ENCODE measurements at regions not wholly inside any gene's neighbourhood (a gene's known extent, or its start where the extent isn't known, plus 50 kb on each side); places are given as distances from the start of the nearest gene placed in this dataset.

- no peak overlapping the region for H3K4me3 Mint-ChIP-seq
- H3K27me3 Mint-ChIP-seq, result no peaks in the 10 kb centered on the region
- peaks cover 3% of the 10 kb centered on the region for H3K9me3 Mint-ChIP-seq
- H3K27ac Mint-ChIP-seq, result no peak overlapping the region
- DNase-seq, result no peak
- no peaks in the 10 kb centered on the region for H3K36me3 Mint-ChIP-seq
- H3K4me1 Mint-ChIP-seq, result no peaks in the 10 kb centered on the region
Measured at GRCh38 chr2:51994123-51994763, 962.3 kb upstream of the NRXN1 start.

GRCh38 chr2:51990684-51991083 is 958.8 kb upstream of the NRXN1 start:
- H3K27ac Mint-ChIP-seq, result no peak overlapping the region
- no peak overlapping the region for H3K4me3 Mint-ChIP-seq
- no peak for DNase-seq
- H3K27me3 Mint-ChIP-seq, result no peaks in the 10 kb centered on the region
- H3K36me3 Mint-ChIP-seq, result no peaks in the 10 kb centered on the region
- no peaks in the 10 kb centered on the region for H3K4me1 Mint-ChIP-seq
- H3K9me3 Mint-ChIP-seq, result no peaks in the 10 kb centered on the region

DNA sequence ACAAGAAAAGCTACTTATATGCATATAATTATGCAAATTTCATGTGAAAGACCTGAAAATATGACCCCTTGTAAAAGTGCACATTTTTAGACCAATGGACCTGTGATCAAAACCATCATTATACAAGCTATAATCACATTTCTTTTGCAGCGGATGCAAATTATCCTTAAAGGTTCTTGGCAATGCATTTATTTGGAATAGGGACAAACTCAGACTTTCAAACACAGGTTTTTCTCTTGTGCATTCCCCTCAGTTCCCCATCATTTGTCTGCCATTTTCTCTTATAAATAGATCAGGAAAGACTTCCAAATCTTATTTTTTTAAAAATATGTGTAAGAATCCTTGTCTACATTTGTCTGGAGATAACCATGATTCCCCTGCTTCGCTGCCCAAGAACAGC is 954.2 kb upstream of the NRXN1 start:
- H3K27me3 Mint-ChIP-seq, result no peaks in the 10 kb centered on the region
- DNase-seq, result no peak
- no peak overlapping the region for H3K27ac Mint-ChIP-seq
- no peaks in the 10 kb centered on the region for H3K9me3 Mint-ChIP-seq
- no peaks in the 10 kb centered on the region for H3K4me1 Mint-ChIP-seq
- H3K4me3 Mint-ChIP-seq, result no peak overlapping the region
- H3K36me3 Mint-ChIP-seq, result no peaks in the 10 kb centered on the region

DNA sequence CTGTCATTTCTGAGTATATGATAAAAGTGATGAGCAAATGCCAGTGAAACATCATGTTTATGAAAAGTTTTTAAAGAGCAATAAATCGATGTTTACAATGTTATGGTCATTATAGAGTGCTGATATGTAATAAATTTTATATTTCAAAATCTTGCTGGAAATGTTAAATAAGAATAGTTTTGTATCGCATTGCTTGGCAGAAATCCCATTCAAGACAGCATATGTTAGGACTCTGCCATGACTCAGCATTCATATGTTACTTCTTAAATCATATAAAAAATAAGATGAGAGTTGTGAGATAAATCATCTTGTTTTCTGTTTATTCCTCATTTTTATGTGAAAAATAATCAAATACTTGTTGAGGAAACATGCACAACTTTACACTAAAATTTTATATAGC is 949.9 kb upstream of the NRXN1 start:
- peaks cover 1% of the 10 kb centered on the region for H3K9me3 Mint-ChIP-seq
- no peak overlapping the region for H3K27ac Mint-ChIP-seq
- no peaks in the 10 kb centered on the region for H3K27me3 Mint-ChIP-seq
- no peaks in the 10 kb centered on the region for H3K4me1 Mint-ChIP-seq
- H3K36me3 Mint-ChIP-seq, result no peaks in the 10 kb centered on the region
- DNase-seq, result no peak
- no peak overlapping the region for H3K4me3 Mint-ChIP-seq

GRCh38 chr2:51976623-51977022 is 944.7 kb upstream of the NRXN1 start:
- no peak overlapping the region for H3K4me3 Mint-ChIP-seq
- peaks cover 3% of the 10 kb centered on the region for H3K9me3 Mint-ChIP-seq
- no peak for DNase-seq
- no peaks in the 10 kb centered on the region for H3K27me3 Mint-ChIP-seq
- H3K27ac Mint-ChIP-seq, result no peak overlapping the region
- no peaks in the 10 kb centered on the region for H3K36me3 Mint-ChIP-seq
- H3K4me1 Mint-ChIP-seq, result no peaks in the 10 kb centered on the region

- Mint-ChIP-seq H3K36me3 (no peaks in the 10 kb centered on the region), H3K4me1 (no peaks in the 10 kb centered on the region)
Measured at GRCh38 chr2:51971136-51971535, 939.2 kb upstream of the NRXN1 start.

DNA sequence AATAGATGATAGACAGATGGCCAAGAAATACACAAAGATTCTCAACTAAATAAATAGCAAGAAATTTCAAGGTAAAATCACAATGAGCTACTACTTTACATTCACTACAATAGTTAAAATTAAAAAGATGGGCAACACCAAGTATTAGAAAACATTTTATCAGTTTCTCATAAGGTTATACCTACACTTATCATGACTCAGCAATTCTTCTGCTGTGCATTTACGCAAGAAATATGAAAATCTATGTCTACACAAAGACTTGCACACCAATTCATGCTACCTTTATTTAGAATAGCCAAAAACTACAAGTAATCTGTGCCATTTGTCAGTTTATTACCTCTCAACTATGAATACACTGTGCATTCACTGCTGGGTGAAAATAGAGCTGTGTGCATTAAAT is 937.4 kb upstream of the NRXN1 start:
- Mint-ChIP-seq H3K9me3 (peaks cover 4% of the 10 kb centered on the region), H3K27me3 (no peaks in the 10 kb centered on the region), H3K4me3 (no peak overlapping the region)

More at GRCh38 chr2:51971136-51971535, 939.2 kb upstream of the NRXN1 start:
- no peak overlapping the region for H3K27ac Mint-ChIP-seq
- peaks cover 4% of the 10 kb centered on the region for H3K9me3 Mint-ChIP-seq
- DNase-seq, result no peak
- H3K4me3 Mint-ChIP-seq, result no peak overlapping the region
- H3K27me3 Mint-ChIP-seq, result no peaks in the 10 kb centered on the region

GRCh38 chr2:51960841-51961335 is 929.0 kb upstream of the NRXN1 start:
- no peaks in the 10 kb centered on the region for H3K36me3 Mint-ChIP-seq
- no peak overlapping the region for H3K4me3 Mint-ChIP-seq
- H3K9me3 Mint-ChIP-seq, result no peaks in the 10 kb centered on the region
- DNase-seq, result no peak
- H3K27me3 Mint-ChIP-seq, result no peaks in the 10 kb centered on the region
- no peak overlapping the region for H3K27ac Mint-ChIP-seq
- no peaks in the 10 kb centered on the region for H3K4me1 Mint-ChIP-seq

More for the DNA sequence above, 937.4 kb upstream of the NRXN1 start:
- Mint-ChIP-seq H3K27ac (no peak overlapping the region), H3K4me1 (no peaks in the 10 kb centered on the region), H3K36me3 (no peaks in the 10 kb centered on the region)
- no peak for DNase-seq

DNA sequence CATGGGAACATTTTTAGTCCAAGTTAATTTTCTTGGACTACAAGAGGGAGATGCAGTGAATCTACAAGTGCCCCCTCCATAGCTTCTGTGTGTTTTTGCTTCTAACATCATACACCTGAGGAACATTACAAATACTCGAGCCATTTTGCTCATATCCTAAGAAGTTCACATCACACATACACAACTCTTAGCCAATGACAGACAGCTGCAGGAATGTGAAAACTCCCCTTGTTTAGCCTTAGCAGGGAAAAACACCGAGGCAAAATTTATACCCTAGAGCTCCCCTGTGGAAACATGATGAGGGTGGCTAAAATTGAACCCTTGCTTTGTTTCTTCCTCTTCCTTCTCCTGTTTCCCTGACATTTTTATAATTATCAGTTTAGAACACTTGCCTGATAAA is 928.3 kb upstream of the NRXN1 start:
- Mint-ChIP-seq H3K27ac (no peak overlapping the region), H3K4me3 (no peak overlapping the region), H3K27me3 (no peaks in the 10 kb centered on the region), H3K36me3 (no peaks in the 10 kb centered on the region), H3K9me3 (no peaks in the 10 kb centered on the region), H3K4me1 (no peaks in the 10 kb centered on the region)
- DNase-seq, result no peak

DNA sequence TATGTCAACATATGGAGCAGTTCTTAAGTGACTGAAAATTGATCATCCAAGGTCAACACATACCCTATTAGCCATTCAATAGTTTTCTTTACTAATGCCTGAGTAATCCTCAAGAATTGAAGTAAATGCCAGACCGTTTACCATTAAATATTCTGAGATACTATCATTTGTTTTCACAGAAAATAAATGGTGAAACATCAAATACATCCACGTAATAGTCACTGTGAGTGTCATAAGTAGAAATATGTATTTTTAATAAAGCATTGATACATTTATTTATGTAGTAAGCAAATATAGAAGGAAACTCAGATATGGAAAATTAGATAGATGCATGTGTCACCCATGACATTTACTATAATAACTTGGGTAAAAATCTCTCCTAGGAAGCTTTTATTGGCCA is 927.8 kb upstream of the NRXN1 start:
- Mint-ChIP-seq H3K27ac (no peak overlapping the region), H3K27me3 (no peaks in the 10 kb centered on the region), H3K9me3 (no peaks in the 10 kb centered on the region), H3K4me3 (no peak overlapping the region), H3K4me1 (no peaks in the 10 kb centered on the region), H3K36me3 (no peaks in the 10 kb centered on the region)
- DNase-seq, result no peak

DNA sequence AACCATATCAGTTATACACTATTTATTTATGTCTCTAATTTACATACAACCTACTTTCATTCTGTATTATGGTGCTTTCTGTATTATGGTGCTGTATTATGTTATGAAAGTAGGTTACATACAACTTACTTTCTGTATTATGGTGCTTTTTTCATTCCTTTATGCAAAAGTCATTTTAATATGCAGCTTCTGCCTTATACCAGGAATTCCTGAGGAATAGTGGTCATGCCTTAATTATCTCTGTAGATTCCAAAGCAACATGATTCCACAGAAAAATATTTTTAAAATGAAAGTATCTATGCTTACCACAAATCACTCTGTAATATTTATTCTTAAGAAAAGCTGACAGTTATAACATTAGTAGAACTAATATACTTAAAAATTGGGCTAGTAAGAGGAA is 922.0 kb upstream of the NRXN1 start:
- DNase-seq, result no peak
- Mint-ChIP-seq H3K4me3 (no peak overlapping the region), H3K9me3 (peaks cover 6% of the 10 kb centered on the region), H3K27ac (no peak overlapping the region), H3K27me3 (no peaks in the 10 kb centered on the region), H3K4me1 (no peaks in the 10 kb centered on the region), H3K36me3 (no peaks in the 10 kb centered on the region)

DNA sequence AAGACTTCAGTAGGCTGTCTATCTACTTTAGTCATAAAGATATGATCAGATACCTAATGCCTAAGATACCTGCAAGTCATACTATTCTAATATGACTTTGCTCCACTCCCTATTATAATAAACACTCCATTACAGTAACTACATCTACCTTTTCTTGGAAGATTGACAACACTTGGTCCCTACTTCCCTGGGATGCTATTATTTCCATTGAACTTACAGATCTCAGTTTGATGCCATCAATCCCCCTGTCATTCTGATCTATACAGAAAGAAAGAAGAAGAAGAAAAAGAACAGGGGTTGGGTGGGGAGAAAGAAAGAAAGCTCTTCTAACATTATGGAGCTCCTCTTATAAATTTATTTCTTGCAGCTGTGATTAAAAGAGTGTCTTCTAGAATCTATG is 889.1 kb upstream of the NRXN1 start:
- DNase-seq, result no peak
- Mint-ChIP-seq H3K27ac (no peak overlapping the region), H3K36me3 (no peaks in the 10 kb centered on the region), H3K27me3 (no peaks in the 10 kb centered on the region), H3K4me1 (no peaks in the 10 kb centered on the region), H3K4me3 (no peak overlapping the region), H3K9me3 (peaks cover 16% of the 10 kb centered on the region)

GRCh38 chr2:51920509-51920908 is 888.6 kb upstream of the NRXN1 start:
- H3K27ac Mint-ChIP-seq, result no peak overlapping the region
- DNase-seq, result no peak
- peaks cover 17% of the 10 kb centered on the region for H3K9me3 Mint-ChIP-seq

DNA sequence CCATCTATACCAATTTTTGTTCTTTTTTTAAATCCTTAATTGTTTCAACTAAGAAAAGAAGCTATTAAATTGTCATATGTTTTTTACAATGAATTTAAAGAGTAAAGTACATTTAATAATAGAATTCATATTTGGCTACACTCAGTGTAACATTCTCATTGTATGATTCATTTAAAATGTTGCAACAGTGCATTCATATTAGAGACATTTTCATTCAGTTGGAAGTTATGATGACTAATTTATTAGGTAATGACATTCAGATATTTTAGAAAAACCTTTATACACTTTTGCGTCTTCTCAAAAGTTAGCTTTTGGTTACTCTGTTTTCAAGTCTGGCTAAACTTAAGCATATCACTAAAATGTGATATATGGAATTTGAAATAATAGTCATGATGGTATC is 887.5 kb upstream of the NRXN1 start:
- Mint-ChIP-seq H3K36me3 (peaks cover 1% of the 10 kb centered on the region), H3K27me3 (no peaks in the 10 kb centered on the region), H3K27ac (no peak overlapping the region), H3K9me3 (peaks cover 16% of the 10 kb centered on the region), H3K4me3 (no peak overlapping the region), H3K4me1 (no peaks in the 10 kb centered on the region)
- DNase-seq, result no peak

More at GRCh38 chr2:51920509-51920908, 888.6 kb upstream of the NRXN1 start:
- no peaks in the 10 kb centered on the region for H3K36me3 Mint-ChIP-seq
- no peaks in the 10 kb centered on the region for H3K27me3 Mint-ChIP-seq
- no peak overlapping the region for H3K4me3 Mint-ChIP-seq
- no peaks in the 10 kb centered on the region for H3K4me1 Mint-ChIP-seq

GRCh38 chr2:51918113-51918512 is 886.2 kb upstream of the NRXN1 start:
- H3K36me3 Mint-ChIP-seq, result peaks cover 2% of the 10 kb centered on the region
- DNase-seq, result no peak
- H3K27me3 Mint-ChIP-seq, result no peaks in the 10 kb centered on the region
- peaks cover 19% of the 10 kb centered on the region for H3K9me3 Mint-ChIP-seq
- no peak overlapping the region for H3K4me3 Mint-ChIP-seq
- H3K27ac Mint-ChIP-seq, result no peak overlapping the region
- H3K4me1 Mint-ChIP-seq, result no peaks in the 10 kb centered on the region

- Mint-ChIP-seq H3K4me1 (no peaks in the 10 kb centered on the region), H3K4me3 (no peak overlapping the region), H3K27me3 (no peaks in the 10 kb centered on the region), H3K36me3 (no peaks in the 10 kb centered on the region), H3K27ac (no peak overlapping the region), H3K9me3 (peaks cover 5% of the 10 kb centered on the region)
- DNase-seq, result no peak
Measured at GRCh38 chr2:51903728-51904127, 871.8 kb upstream of the NRXN1 start.

Measured in activated naive CD8-positive, alpha-beta T cell treated with anti-CD3 and anti-CD28 coated beads for 36 hours (primary cell).